ENCODE measurements at regions not wholly inside any gene's neighbourhood (a gene's known extent, or its start where the extent isn't known, plus 50 kb on each side); places are given as distances from the start of the nearest gene placed in this dataset.
A peak's percentile ranks its signal among the peaks of the same experiment; 100 is the strongest.

- Histone ChIP-seq H3K27ac (ENCODE audit: insufficient read depth in 1 of 2, low read depth in 1 of 2, low read length in 2 of 2, poor library complexity in 1 of 2, severe bottlenecking in 2 of 2) (no peak overlapping the region), H3K27me3 (replicated peaks in 2 of 5; ENCODE audit: control insufficient read depth in 4 of 5, insufficient read depth in 5 of 5, low read length in 4 of 5) (no peaks in the 10 kb centered on the region), H3K36me3 (ENCODE audit: control insufficient read depth in 4 of 4, insufficient read depth in 4 of 4, low read length in 3 of 4) (no peaks in the 10 kb centered on the region), H3K4me1 (ENCODE audit: control extremely low read depth in 1 of 4, control insufficient read depth in 4 of 4, insufficient read depth in 4 of 4, low read length in 3 of 4) (no peaks in the 10 kb centered on the region), H3K9me3 (ENCODE audit: control extremely low read depth in 1 of 5, control insufficient read depth in 4 of 5, insufficient read depth in 2 of 5, low read depth in 1 of 5, low read length in 4 of 5) (peaks cover 0 to 3% (median 0%) of the 10 kb centered on the region in 5 experiments), H3K4me3 (ENCODE audit: control insufficient read depth in 1 of 7, extremely low read depth in 1 of 7, insufficient read depth in 4 of 7, low read depth in 2 of 7, low read length in 6 of 7) (no peak overlapping the region)
- POLR2A ChIA-PET, result interaction anchor here (0.9 kb wide), 1 partner anchor 8 kb away, joined by 3 read pairs; no protein-coding TSS in a partner anchor
- CTCF ChIA-PET, result no interaction called here
- WGBS (ENCODE audit: insufficient coverage), result no CpG with 5 or more reads among the region's 2 CpGs
- no peak for DNase-seq
Observed at GRCh38 chr18:67428158-67428557, 88.4 kb downstream of the DSEL start.

- POLR2A ChIA-PET, result no interaction called here
- WGBS (ENCODE audit: insufficient coverage), result 100% methylated on average over 4 of the region's 5 CpGs
- H3K4me1 ChIP-seq (ENCODE audit: control extremely low read depth in 1 of 4, control insufficient read depth in 4 of 4, insufficient read depth in 4 of 4, low read length in 3 of 4), result no peaks in the 10 kb centered on the region
Observed at GRCh38 chr18:67426486-67426885, 90.0 kb downstream of the DSEL start.

GRCh38 chr18:67425672-67426071, 90.8 kb downstream of the DSEL start:
- no peaks in the 10 kb centered on the region for H3K36me3 ChIP-seq (ENCODE audit: control insufficient read depth in 4 of 4, insufficient read depth in 4 of 4, low read length in 3 of 4)
- peaks cover 0 to 3% (median 0%) of the 10 kb centered on the region in 5 experiments for H3K9me3 ChIP-seq (ENCODE audit: control extremely low read depth in 1 of 5, control insufficient read depth in 4 of 5, insufficient read depth in 2 of 5, low read depth in 1 of 5, low read length in 4 of 5)
- DNase-seq, result no peak
- POLR2A ChIA-PET, result no interaction called here
- CTCF ChIA-PET, result no interaction called here
- H3K4me3 ChIP-seq (ENCODE audit: control insufficient read depth in 1 of 7, extremely low read depth in 1 of 7, insufficient read depth in 4 of 7, low read depth in 2 of 7, low read length in 6 of 7), result no peak overlapping the region
- H3K27me3 ChIP-seq (replicated peaks in 2 of 5; ENCODE audit: control insufficient read depth in 4 of 5, insufficient read depth in 5 of 5, low read length in 4 of 5), result no peaks in the 10 kb centered on the region
- H3K4me1 ChIP-seq (ENCODE audit: control extremely low read depth in 1 of 4, control insufficient read depth in 4 of 4, insufficient read depth in 4 of 4, low read length in 3 of 4), result no peaks in the 10 kb centered on the region
- H3K27ac ChIP-seq (ENCODE audit: insufficient read depth in 1 of 2, low read depth in 1 of 2, low read length in 2 of 2, poor library complexity in 1 of 2, severe bottlenecking in 2 of 2), result no peak overlapping the region

More at GRCh38 chr18:67426486-67426885, 90.0 kb downstream of the DSEL start:
- CTCF ChIA-PET, result interaction anchor here (0.6 to 1.3 kb wide), 2 partner anchors 11 to 15 kb away, joined by 3 read pairs; no protein-coding TSS in a partner anchor
- Histone ChIP-seq H3K4me3 (ENCODE audit: control insufficient read depth in 1 of 7, extremely low read depth in 1 of 7, insufficient read depth in 4 of 7, low read depth in 2 of 7, low read length in 6 of 7) (no peak overlapping the region), H3K36me3 (ENCODE audit: control insufficient read depth in 4 of 4, insufficient read depth in 4 of 4, low read length in 3 of 4) (no peaks in the 10 kb centered on the region), H3K27ac (ENCODE audit: insufficient read depth in 1 of 2, low read depth in 1 of 2, low read length in 2 of 2, poor library complexity in 1 of 2, severe bottlenecking in 2 of 2) (no peak overlapping the region), H3K9me3 (ENCODE audit: control extremely low read depth in 1 of 5, control insufficient read depth in 4 of 5, insufficient read depth in 2 of 5, low read depth in 1 of 5, low read length in 4 of 5) (peaks cover 0 to 3% (median 0%) of the 10 kb centered on the region in 5 experiments), H3K27me3 (replicated peaks in 2 of 5; ENCODE audit: control insufficient read depth in 4 of 5, insufficient read depth in 5 of 5, low read length in 4 of 5) (no peaks in the 10 kb centered on the region)
- DNase-seq, result no peak

- ChIA-PET CTCF (interaction anchor here (1.2 kb wide), 1 partner anchor 79 kb away, joined by 4 read pairs; no protein-coding TSS in a partner anchor), POLR2A (no interaction called here)
- H3K36me3 ChIP-seq (ENCODE audit: control insufficient read depth in 4 of 4, insufficient read depth in 4 of 4, low read length in 3 of 4), result no peaks in the 10 kb centered on the region
- H3K27me3 ChIP-seq (replicated peaks in 2 of 5; ENCODE audit: control insufficient read depth in 4 of 5, insufficient read depth in 5 of 5, low read length in 4 of 5), result no peaks in the 10 kb centered on the region
- DNase-seq, result no peak
- no peak overlapping the region for H3K27ac ChIP-seq (ENCODE audit: insufficient read depth in 1 of 2, low read depth in 1 of 2, low read length in 2 of 2, poor library complexity in 1 of 2, severe bottlenecking in 2 of 2)
- H3K4me3 ChIP-seq (ENCODE audit: control insufficient read depth in 1 of 7, extremely low read depth in 1 of 7, insufficient read depth in 4 of 7, low read depth in 2 of 7, low read length in 6 of 7), result no peak overlapping the region
- no CpG with 5 or more reads among the region's 1 CpG for WGBS (ENCODE audit: insufficient coverage)
- H3K4me1 ChIP-seq (ENCODE audit: control extremely low read depth in 1 of 4, control insufficient read depth in 4 of 4, insufficient read depth in 4 of 4, low read length in 3 of 4), result peaks cover 0 to 4% (median 0%) of the 10 kb centered on the region in 4 experiments
- peaks cover 0 to 3% (median 0%) of the 10 kb centered on the region in 5 experiments for H3K9me3 ChIP-seq (ENCODE audit: control extremely low read depth in 1 of 5, control insufficient read depth in 4 of 5, insufficient read depth in 2 of 5, low read depth in 1 of 5, low read length in 4 of 5)
Observed at GRCh38 chr18:67421651-67422050, 94.9 kb downstream of the DSEL start.

- Histone ChIP-seq H3K9me3 (ENCODE audit: control extremely low read depth in 1 of 5, control insufficient read depth in 4 of 5, insufficient read depth in 2 of 5, low read depth in 1 of 5, low read length in 4 of 5) (no peaks in the 10 kb centered on the region), H3K36me3 (ENCODE audit: control insufficient read depth in 4 of 4, insufficient read depth in 4 of 4, low read length in 3 of 4) (no peaks in the 10 kb centered on the region), H3K4me3 (ENCODE audit: control insufficient read depth in 1 of 7, extremely low read depth in 1 of 7, insufficient read depth in 4 of 7, low read depth in 2 of 7, low read length in 6 of 7) (peak overlapping the region in 6 of 7 experiments; percentile 53 to 80 (median 62)), H3K4me1 (ENCODE audit: control extremely low read depth in 1 of 4, control insufficient read depth in 4 of 4, insufficient read depth in 4 of 4, low read length in 3 of 4) (peaks cover 0 to 4% (median 0%) of the 10 kb centered on the region in 4 experiments), H3K27ac (ENCODE audit: insufficient read depth in 1 of 2, low read depth in 1 of 2, low read length in 2 of 2, poor library complexity in 1 of 2, severe bottlenecking in 2 of 2) (peak overlapping the region in 1 of 2 experiments; percentile 36), H3K27me3 (replicated peaks in 2 of 5; ENCODE audit: control insufficient read depth in 4 of 5, insufficient read depth in 5 of 5, low read length in 4 of 5) (no peaks in the 10 kb centered on the region)
- DNase-seq, result peak; percentile 50 to 85 (median 78)
- ChIA-PET CTCF (no interaction called here), POLR2A (no interaction called here)
- WGBS (ENCODE audit: insufficient coverage), result no CpG with 5 or more reads among the region's 6 CpGs
Observed at GRCh38 chr18:67417864-67418523, 98.5 kb downstream of the DSEL start.

GRCh38 chr18:67411116-67411515, 105.4 kb downstream of the DSEL start:
- CTCF ChIA-PET, result interaction anchor here (0.9 to 1.2 kb wide), 2 partner anchors 10 to 16 kb away, joined by 3 read pairs; no protein-coding TSS in a partner anchor
- WGBS (ENCODE audit: insufficient coverage), result no CpG with 5 or more reads among the region's 2 CpGs
- POLR2A ChIA-PET, result no interaction called here
- H3K9me3 ChIP-seq (ENCODE audit: control extremely low read depth in 1 of 5, control insufficient read depth in 4 of 5, insufficient read depth in 2 of 5, low read depth in 1 of 5, low read length in 4 of 5), result no peaks in the 10 kb centered on the region
- DNase-seq, result peak in 2 of 3 donors; percentile 53 to 68
- no peaks in the 10 kb centered on the region for H3K36me3 ChIP-seq (ENCODE audit: control insufficient read depth in 4 of 4, insufficient read depth in 4 of 4, low read length in 3 of 4)
- H3K4me1 ChIP-seq (ENCODE audit: control extremely low read depth in 1 of 4, control insufficient read depth in 4 of 4, insufficient read depth in 4 of 4, low read length in 3 of 4), result peaks cover 3 to 26% (median 8%) of the 10 kb centered on the region in 4 experiments
- H3K27me3 ChIP-seq (replicated peaks in 2 of 5; ENCODE audit: control insufficient read depth in 4 of 5, insufficient read depth in 5 of 5, low read length in 4 of 5), result no peaks in the 10 kb centered on the region
- no peak overlapping the region for H3K27ac ChIP-seq (ENCODE audit: insufficient read depth in 1 of 2, low read depth in 1 of 2, low read length in 2 of 2, poor library complexity in 1 of 2, severe bottlenecking in 2 of 2)
- H3K4me3 ChIP-seq (ENCODE audit: control insufficient read depth in 1 of 7, extremely low read depth in 1 of 7, insufficient read depth in 4 of 7, low read depth in 2 of 7, low read length in 6 of 7), result no peak overlapping the region
